Lower lobe of right lung (tissue), 2 donors: ENCODE measurements at regions not wholly inside any gene's neighbourhood (a gene's known extent, or its start where the extent isn't known, plus 50 kb on each side); places are given as distances from the start of the nearest gene placed in this dataset.

Source experiments
- ATAC-seq, 2 donors: fragments of 200-7000 bp; cut with Tn5 transposase; one replicate each; pipeline ENCODE4 v1.9.1; 2020 to 2022; ENCODE audit warnings: mild to moderate bottlenecking in 2 of 2, moderate library complexity in 2 of 2
- DNase-seq: peaks from one replicate; pipeline ENCODE4 v3.0.0-alpha.2; 2020
- H3K27ac ChIP-seq: fragments of 200-600 bp; one replicate; pipeline ENCODE4 v1.8.0; 2022
- H3K27me3 ChIP-seq: fragments of 200-600 bp; one replicate; pipeline ENCODE4 v1.8.0; 2022; ENCODE audit warnings: low read depth
- H3K36me3 ChIP-seq: fragments of 200-600 bp; one replicate; pipeline ENCODE4 v1.8.0; 2022; ENCODE audit warnings: mild to moderate bottlenecking
- H3K4me1 ChIP-seq: fragments of 200-600 bp; one replicate; pipeline ENCODE4 v1.8.0; 2022
- H3K4me3 ChIP-seq: fragments of 200-600 bp; one replicate; pipeline ENCODE4 v1.8.0; 2022; ENCODE audit warnings: mild to moderate bottlenecking
- H3K9me3 ChIP-seq: fragments of 200-600 bp; one replicate; pipeline ENCODE4 v1.8.0; 2022
- intact Hi-C: fragments of 100-400 bp; cut with DNase I; formaldehyde crosslinking; loops from one replicate; pipeline ENCODE4 v1.11.0; 2022
- TF ChIP-seq, protein P1 (sequence below): fragments of 200-600 bp; IDR thresholded peaks from one replicate; pipeline ENCODE4 v1.8.0; 2022; ENCODE audit warnings: antibody characterized with exemption, mild to moderate bottlenecking
- donor health status: DM: no; HTN: yes; CAD: no; lungs with severe emphysema.

DNA sequence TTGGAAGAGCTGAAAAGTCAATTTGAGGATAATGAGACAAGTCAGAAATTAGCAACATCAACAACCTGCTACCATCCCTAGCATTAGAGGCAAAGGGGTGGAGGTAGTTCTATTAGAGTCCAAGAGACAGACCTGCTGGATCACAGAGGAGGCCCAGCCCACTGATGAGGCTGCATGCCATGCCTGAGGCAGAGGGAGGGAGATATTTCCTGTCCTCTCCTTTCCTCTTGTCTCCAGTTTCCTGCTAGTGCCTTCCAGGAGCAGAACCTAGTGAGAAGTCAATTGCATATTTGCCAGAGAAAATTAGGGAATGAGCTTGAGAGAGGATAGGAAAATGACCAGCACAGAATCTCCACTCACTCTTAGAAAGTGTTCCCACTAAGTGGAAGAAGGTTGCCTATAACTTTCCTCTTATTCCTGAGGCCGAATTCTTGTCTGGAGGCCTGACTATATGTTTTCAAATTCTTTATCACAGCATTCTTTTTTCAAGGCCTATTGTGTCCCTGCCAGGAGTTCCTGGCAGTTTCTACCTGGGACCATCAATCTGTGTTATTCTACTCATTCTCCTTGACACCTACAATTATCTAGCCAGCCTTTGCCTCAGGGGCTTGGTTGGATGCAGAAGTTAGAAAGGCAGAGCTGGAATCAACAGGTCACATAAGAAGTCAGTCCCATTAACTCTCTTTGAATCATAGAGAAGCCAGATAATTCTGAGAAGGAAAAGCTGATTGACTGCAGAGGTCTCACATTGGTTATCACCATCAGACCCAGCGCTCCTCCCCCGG, 121.9 kb downstream of the EMP1 start:
- H3K9me3 ChIP-seq, result no peaks in the 10 kb centered on the region
- intact Hi-C loops, result no loop called here

DNA sequence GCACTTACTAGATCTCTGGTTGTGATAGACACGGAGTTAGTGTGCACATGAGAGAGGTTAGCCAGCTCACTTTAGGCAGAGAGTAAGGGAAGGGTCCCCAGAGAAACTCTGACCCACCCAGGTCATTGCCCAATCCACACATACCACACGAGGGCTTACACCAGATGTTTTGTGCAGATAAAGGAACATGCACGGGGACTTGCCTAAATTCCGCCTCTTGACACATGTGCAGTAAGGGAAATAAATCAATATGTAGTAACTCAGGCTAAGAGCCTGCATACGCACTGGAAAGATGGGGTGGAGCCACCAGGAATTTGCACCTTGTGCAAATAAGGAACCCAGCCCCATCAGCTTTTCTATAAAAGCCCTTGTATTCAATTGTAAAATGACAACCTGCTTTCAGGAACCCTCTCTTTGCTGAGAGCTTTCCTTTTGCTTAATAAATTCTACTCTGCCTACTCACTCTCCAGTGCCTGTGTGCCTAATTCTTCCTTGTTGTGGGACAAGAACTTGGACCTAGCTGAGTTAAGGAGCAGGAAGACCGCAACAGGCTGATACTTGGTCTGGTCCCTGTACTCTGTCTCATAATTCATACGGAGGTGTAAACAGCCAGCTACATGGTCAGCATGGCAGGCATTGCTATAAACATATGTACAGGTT, 120.2 kb downstream of the EMP1 start:
- no peaks in the 10 kb centered on the region for H3K36me3 ChIP-seq
- intact Hi-C loops, result no loop called here
- no peaks in the 10 kb centered on the region for H3K9me3 ChIP-seq
- ATAC-seq, result no peak
- no peaks in the 10 kb centered on the region for H3K27me3 ChIP-seq
- no peak overlapping the region for H3K27ac ChIP-seq
- TF ChIP-seq, protein P1, sequence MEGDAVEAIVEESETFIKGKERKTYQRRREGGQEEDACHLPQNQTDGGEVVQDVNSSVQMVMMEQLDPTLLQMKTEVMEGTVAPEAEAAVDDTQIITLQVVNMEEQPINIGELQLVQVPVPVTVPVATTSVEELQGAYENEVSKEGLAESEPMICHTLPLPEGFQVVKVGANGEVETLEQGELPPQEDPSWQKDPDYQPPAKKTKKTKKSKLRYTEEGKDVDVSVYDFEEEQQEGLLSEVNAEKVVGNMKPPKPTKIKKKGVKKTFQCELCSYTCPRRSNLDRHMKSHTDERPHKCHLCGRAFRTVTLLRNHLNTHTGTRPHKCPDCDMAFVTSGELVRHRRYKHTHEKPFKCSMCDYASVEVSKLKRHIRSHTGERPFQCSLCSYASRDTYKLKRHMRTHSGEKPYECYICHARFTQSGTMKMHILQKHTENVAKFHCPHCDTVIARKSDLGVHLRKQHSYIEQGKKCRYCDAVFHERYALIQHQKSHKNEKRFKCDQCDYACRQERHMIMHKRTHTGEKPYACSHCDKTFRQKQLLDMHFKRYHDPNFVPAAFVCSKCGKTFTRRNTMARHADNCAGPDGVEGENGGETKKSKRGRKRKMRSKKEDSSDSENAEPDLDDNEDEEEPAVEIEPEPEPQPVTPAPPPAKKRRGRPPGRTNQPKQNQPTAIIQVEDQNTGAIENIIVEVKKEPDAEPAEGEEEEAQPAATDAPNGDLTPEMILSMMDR, result no peak
- no peak for DNase-seq
- H3K4me3 ChIP-seq, result no peak overlapping the region
- H3K4me1 ChIP-seq, result no peaks in the 10 kb centered on the region

More for the DNA sequence above, 121.9 kb downstream of the EMP1 start:
- TF ChIP-seq, protein P1, result no peak
- no peak for DNase-seq
- Histone ChIP-seq H3K4me3 (no peak overlapping the region), H3K36me3 (no peaks in the 10 kb centered on the region), H3K27me3 (no peaks in the 10 kb centered on the region), H3K27ac (no peak overlapping the region), H3K4me1 (no peaks in the 10 kb centered on the region)
- no peak for ATAC-seq

DNA sequence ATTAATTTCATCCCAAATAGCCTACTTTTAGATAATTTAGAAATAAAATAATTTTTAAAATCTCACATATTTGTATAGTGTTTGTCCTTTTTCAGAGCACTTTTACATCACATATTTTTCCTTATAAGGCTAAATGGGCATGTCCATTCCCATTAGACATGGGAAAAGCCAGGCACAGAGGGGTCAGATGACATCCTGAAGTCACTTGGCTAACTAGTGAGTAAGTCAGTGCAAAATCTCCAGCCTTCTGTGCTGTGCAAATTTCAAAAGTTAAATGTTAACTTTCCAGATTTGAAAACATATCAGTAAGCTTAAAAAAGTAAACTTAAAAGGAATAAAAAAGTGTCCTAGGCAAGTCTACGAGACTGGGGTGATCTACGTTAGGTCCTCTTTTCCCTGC, 117.4 kb downstream of the EMP1 start:
- no peaks in the 10 kb centered on the region for H3K27me3 ChIP-seq
- no peaks in the 10 kb centered on the region for H3K9me3 ChIP-seq
- TF ChIP-seq, protein P1, result no peak
- no peak overlapping the region for H3K4me3 ChIP-seq
- no peaks in the 10 kb centered on the region for H3K4me1 ChIP-seq
- no peak for ATAC-seq
- H3K36me3 ChIP-seq, result no peaks in the 10 kb centered on the region
- no peak for DNase-seq
- intact Hi-C loops, result no loop called here
- H3K27ac ChIP-seq, result no peak overlapping the region

DNA sequence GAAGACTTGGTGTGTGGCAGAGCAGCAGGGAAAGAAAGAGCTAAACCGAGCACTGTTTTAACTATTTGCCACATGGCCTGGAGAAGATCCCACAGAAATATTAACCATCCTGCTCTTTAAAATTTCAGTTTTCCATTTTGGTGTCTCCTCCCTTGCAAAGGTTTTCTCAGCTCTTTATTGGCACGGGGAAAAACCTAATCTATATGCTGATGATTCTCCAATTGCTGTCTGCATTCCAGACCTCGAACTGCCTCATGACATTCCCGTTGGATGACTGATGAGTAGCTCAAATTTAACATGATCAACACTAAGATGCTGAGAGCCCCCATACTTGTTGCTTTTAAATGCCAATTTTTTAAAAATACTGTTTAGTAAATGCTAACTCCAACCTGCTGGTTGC, 115.0 kb downstream of the EMP1 start:
- Histone ChIP-seq H3K4me1 (no peaks in the 10 kb centered on the region), H3K27ac (no peak overlapping the region), H3K4me3 (no peak overlapping the region), H3K9me3 (no peaks in the 10 kb centered on the region), H3K36me3 (no peaks in the 10 kb centered on the region), H3K27me3 (no peaks in the 10 kb centered on the region)
- TF ChIP-seq, protein P1, result no peak
- no peak for DNase-seq
- intact Hi-C loops, result no loop called here
- no peak for ATAC-seq

DNA sequence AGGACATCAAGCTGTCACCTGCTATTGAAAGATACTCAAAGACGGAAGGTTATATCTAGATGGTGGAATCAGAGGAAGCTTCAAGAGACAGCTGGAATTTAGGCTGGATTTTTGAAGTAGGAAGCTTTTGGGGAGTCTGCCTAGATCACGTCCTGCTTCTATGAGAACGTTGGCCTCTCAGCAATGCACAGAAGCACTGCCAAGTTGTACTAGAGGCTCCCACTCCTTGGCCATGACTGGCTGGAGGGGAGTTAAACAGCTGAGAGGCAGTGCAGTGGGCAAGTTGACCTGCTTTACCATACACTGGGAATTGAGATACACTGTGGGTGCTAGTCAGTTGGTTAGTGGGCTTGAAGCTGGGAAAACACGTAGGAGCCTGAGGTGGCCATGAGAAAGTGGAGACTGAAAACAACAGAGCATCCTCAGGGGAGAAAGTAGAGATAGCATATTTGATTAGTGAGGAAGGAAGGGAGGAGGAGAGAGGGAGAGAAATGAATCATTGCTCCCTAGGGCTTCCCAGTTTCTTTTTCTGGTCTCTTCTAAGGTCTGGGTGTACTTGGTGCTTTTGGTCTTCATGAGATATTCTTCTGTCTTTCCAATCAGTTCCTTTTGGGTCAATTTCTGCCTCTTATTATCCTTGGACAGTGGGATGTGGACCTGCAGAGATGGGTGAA, 110.8 kb downstream of the EMP1 start:
- H3K27me3 ChIP-seq, result no peaks in the 10 kb centered on the region
- H3K9me3 ChIP-seq, result no peaks in the 10 kb centered on the region
- intact Hi-C loops, result no loop called here
- H3K27ac ChIP-seq, result no peak overlapping the region
- no peaks in the 10 kb centered on the region for H3K36me3 ChIP-seq
- DNase-seq (no peak), ATAC-seq (no peak)
- H3K4me3 ChIP-seq, result no peak overlapping the region
- TF ChIP-seq, protein P1, result no peak
- no peaks in the 10 kb centered on the region for H3K4me1 ChIP-seq
